HUDEP-2 (cell line): ENCODE measurements at regions not wholly inside any gene's neighbourhood (a gene's known extent, or its start where the extent isn't known, plus 50 kb on each side); places are given as distances from the start of the nearest gene placed in this dataset.
A peak's percentile ranks its signal among the peaks of the same experiment; 100 is the strongest.
"Not testable (repeated sequence)": the region's sequence is repeated elsewhere in the genome, so short reads cannot be mapped to it uniquely, and the experiment has no call there.

Experiments
- DNase-seq, 76 experiments: peaks; one replicate each; lab custom pipeline; 2025; ENCODE audit not compliant: unreplicated experiment in 76 of 76; lab: John Stamatoyannopoulos, UW

DNA sequence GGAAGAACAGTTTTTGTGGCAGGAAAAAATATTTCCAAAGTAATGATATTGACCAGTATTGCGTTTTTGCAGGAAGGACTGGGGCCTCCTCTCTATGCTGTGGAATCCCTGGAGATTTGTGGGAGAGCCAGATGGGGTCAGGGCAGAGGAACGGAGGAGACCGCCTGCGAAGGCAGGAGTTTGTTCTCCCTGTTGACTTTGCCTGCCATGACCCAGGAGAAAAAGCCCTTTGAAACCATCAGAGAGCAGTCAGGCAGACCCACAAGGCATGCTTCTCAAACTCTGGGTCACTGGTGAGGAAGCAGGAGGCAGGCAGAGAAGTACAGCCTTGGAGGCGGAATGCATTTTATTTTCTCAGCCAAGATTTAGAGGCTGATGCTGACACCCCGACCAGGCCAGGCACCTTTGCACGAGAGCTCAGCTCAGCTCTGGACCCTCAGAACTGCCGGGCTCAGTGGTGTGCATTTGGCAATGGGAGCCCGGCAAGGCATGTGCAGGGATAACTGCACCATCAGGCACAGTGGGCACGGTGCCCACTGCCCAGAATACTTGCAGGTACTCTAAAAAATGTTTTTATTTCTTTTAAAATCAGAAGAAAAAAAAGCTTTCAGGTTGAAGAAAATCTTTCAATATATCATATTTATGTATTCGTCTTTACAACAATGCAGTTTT, 410.4 kb downstream of the RPS24 start:
- DNase-seq, result no peak

DNA sequence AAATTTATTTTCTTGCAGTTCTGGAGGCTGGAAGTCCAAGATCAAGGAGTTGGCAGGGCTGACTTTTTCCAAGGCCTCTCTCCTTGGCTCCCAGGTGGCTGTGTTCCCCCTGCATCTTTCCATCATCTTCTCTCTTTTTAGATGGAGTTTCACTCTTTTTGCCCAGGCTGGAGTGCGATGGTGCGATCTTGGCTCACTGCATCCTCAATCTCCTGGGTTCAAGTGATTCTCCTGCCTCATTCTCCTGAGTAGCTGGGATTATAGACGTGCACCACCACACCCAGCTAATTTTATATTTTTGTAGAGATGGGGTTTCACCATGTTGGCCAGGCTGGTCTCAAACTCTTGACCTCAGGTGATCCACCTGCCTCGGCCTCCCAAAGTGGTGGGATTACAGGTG, 411.1 kb downstream of the RPS24 start:
- not testable (repeated sequence) for DNase-seq

DNA sequence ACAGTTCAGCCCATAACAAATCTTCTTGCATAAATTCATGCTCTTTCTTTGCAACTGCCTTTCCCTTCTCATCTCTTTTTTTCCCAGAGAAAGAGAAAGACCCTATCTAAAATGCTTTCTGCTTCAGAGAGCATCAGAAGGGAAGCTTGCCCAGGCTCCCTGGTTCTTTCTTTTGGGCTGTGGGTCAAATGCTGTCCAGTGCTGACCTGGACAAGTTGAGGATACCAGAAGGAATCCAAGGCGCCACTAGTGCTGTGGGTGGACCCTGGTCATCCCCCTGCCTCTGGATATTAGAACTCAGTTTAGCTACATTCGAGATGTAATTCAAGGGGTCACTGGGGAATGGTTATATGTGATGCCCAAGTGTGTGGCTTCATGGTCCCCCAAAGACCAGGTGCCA, 411.6 kb downstream of the RPS24 start:
- no peak for DNase-seq

DNA sequence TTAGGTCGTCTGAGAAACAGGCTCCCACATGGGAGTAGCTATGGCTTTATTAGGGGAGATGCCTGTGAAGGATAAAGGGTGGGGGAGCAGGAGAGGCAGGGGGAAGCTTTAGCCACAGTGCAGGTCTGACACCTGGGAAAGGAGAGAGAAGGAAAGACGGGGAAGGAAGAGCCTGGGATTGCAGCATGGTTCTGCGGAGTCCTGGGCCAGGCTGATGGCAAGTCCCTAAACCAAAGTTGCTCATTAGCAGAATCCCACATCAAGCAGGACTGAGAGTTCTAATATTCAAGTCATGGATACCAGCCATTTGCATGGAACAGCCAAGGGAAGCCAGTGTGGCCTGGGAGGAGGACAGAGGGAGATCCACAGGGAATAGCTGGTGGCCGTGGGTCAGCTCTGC, 414.8 kb downstream of the RPS24 start:
- no peak for DNase-seq

DNA sequence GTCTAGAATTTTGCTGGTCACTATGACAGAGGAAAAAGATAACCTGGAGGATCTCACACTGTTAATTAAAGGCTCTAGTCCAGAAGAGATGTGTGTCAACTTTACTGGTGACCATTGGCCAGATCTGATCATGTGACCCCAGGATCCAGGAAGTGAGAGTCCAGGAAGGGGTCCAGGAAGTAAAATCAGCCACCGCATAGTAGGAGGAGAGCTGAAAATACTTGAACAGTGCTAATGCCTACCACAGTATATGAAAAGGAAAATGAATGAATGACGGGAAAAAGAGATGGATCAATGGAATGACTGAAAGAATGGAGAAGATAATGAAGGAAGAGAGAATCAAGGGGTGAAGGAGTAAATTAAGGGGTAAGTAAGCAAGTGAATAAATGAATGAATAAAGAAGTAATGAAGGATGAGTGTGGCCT, 415.3 kb downstream of the RPS24 start:
- no peak for DNase-seq

DNA sequence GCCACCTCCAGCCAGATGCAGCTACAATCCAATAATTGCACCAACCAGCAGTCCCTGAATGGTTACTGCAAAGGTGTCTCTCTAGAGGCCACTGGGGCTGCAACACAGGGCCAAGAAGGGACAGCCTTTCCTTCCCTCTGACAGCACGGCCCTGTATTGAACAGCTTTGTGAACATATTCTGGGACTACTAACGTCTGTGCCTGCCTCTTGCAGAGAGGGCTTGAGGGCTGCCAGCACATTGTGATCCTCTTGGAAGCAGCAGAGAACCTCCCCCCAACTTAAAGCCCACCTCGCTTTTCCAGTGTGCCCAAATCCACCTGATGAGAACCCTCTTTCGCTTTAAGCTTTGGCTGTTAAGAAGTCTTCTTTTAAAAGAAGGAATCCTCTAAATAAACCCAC, 415.9 kb downstream of the RPS24 start:
- DNase-seq, result no peak

DNA sequence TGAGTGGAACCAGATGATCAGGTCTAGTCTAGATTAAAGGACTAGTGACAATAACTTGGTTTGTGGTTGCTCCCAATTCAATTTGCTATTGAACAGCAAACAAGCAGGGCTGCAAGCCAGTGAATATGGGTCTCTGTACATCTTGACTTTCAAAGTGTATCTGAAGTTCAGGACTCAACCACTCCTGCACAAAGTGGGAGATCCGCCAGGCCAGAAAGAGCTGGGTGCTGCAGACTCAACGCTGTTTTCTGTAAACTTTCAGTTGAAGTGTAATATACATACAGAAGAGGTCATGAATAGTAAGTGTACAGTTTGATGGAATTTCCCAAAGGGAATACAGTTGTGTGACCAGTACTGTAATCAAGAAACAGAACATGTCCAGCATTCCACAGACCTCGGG, 416.6 kb downstream of the RPS24 start:
- no peak for DNase-seq

DNA sequence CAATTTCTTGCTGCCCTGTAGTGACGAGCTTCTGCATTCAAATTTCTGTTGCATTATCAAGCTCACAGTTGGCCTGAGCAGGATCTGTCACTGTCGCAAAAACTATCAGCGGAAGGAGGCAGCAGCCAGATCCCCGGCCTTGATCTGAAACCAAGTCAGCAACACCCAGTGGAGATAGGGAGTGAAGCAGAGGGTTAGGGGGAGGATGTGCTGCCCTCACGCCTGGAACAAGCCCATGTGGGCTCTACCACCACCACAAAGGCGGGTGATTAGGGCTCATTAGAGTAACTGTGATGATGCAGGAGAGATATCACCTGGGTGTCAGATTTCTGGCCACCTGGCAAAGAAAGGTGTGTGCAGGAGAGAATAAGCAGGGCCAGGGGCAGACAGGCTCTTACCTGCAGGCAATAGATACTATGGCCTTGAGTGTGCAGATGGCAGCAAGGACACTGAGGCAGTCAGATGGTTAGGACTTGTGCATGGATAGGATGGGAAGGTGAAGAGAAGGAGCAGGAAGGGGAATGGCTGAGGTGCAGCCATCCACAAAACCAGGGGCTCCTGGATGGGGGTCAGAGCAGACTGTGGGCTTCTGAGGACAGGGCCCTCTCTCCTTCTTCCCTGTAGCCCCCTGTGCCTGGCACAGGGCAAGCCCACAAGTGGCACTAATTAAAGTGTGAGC, 417.3 kb downstream of the RPS24 start:
- no peak for DNase-seq

DNA sequence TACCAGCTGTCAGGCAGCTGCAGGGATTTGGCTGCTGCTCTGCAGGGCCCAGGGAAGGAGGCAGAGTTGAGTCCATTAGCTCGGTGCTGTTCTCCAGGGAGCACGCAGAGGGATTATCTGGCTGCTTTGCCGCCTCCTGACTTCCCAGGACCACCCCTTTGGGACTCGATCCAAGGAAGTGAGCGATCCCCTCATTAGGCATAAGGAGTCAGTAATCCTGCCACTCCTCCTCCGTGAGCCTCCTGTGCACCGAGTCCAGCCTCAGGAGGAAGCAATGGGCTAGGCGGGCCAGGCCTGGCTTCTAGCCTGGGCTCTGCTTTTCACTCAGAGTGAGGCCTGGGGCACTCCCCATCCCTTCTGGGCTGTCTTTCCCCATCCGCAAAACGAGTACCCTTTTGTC, 417.9 kb downstream of the RPS24 start:
- no peak for DNase-seq

DNA sequence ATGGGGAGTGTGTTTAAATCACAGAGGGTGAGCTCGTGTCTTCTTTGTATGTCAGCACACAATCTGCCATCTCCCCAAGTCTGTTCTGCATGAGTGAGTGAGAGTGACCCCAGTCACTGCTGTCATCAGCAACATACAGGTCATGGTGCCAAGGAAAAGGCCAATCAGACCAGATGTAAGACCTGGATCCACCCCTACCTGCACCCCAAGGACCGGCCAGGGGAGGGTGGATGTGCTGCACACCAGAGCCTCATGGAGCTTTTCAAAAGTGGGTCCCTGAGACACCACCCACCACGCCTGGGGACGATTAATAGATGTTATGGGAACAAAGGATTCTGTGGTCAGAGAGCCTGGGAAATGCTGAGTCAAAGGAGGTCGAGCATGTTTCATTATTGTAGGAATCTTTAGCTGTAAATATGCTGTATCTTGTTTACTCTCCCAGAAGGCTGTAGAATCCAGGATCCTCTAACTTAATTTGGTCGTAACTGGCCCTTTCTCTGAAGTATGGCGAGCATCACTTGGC, 420.5 kb downstream of the RPS24 start:
- DNase-seq, result no peak

DNA sequence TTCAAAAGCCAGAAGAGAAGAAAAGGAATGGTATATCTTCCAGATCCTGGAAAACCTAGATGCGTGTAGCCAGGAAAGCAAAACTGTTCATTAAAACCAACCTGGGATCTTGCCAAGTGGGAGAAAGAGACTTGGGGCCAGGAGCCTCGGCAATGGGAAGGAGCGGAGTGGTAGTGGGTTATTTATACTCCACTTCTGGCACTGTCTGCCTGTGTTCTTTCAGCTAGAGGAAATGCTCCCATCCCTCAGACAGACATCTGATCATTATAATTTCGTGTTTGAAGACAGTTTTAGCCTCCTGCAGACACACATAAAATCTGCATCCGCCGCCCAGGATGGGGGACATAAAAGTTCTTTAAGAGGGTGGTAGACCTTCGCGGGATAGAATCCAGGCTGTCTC, 421.6 kb downstream of the RPS24 start:
- no peak for DNase-seq

DNA sequence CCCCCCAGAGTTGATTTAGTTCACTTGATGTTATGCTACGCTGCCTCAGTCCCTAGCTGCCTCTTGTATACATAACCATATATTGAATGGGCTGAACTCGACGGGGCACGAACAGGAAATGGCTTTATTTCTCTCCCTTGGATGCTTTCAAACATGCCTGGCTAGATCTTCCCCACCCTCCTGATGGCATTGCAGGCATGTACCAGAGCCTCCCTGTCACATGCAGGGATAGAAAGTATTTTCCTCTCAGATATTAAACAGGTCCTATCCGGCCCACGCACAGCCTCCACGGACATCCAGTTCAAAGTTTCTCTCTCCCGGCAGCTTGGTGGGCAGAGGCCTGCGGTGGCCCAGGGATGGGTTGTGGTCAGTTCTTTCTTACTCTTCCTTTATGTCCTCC, 422.1 kb downstream of the RPS24 start:
- DNase-seq, result no peak

DNA sequence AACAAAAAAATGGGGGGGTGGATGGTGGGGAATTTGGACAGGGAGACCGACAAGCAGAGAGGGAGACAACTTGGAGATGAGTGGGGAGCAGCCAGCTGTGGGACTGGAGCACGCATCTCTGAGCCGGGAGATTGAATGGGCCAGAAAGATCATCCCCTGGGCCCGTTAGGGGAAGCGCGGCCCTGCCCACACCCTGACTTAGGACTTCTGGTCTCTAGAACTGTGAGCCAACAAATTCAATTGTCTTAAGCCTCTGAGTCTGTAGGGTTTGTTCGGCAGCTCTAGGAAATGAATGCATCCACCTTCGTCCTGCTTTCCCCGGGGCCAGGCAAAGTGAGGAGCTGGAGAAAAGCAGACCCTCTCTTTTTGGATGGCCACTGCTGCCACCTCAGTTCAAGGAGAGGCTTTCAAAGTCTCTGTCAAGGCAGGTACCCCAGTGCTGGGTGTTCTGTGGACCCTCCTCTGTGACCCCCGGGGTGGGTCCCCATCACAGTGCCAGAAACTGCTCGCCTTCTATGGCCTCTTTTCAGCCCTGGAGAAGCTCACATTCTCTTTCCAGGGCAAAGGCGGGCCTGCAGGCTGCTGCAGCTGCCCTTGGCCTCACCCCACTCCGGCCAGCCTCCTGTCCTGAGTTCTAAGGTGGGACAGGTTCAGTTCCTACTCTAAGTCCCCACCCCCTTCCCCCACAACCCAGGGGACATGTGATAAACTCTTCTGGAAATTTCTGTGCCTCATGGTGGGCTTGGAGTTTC, 423.2 kb downstream of the RPS24 start:
- no peak for DNase-seq

DNA sequence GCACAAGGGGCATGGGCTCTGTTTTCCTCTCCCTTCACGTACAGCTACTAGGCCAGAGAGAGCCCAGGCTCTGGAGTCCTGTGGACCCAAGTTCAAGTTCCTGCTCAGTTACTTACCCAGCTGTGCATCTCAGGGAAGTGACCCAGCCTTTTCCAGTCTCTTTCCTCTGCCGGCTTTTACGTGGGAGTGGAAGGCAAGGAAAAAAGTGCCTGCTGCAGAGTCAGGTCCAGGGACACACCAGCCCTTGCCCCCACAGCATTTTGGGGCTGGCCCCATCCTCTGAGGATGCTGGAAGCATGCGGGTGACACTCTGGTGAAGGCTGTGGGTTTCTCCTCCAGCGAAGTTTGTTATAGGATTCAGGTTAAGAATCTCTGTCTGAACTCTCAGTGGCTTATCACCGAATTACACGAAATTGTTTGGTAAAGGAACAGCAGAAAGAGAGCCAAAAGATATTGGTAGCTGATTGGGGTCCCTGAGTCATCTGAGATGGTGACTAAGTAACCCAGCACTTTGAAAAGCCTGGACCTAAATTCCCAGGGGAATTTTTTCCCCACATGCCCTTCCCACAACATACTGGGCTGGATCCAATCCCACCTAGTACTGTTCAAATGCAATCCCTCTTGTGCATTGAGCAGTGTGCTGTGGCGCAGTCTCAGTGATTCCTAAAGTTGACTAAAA, 424.3 kb downstream of the RPS24 start:
- DNase-seq, result no peak

DNA sequence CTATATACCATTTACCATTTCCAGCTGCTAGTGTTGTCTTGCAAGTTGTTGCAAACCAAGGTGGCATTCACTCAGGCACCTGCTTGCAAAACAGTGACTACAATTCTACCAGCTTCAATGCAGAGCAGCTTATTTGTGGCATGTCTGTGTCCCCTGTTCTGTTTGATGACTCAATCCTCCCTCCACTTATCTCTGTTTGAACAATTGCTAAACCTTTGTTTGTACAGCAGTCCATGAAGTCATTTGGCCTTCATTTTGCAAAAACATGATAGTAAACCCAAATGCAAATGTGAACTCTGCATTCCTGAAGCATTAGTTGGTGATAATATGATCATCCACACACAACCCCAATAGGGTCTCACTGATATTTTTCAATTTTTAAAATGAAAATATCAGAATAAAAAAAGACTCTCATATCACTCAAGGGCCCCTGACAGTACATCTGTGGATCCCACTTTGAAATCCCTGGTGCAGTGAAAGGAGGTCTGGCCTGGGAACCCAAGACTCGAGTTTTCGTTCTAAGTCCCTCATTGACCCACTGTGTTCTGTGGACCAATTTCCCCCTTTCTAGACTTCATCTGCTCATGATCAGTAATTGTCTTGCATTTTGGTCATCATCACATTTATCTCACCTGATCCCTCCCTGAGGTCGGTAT, 425.4 kb downstream of the RPS24 start:
- peak in 1 of 76 experiments; percentile 13 for DNase-seq

DNA sequence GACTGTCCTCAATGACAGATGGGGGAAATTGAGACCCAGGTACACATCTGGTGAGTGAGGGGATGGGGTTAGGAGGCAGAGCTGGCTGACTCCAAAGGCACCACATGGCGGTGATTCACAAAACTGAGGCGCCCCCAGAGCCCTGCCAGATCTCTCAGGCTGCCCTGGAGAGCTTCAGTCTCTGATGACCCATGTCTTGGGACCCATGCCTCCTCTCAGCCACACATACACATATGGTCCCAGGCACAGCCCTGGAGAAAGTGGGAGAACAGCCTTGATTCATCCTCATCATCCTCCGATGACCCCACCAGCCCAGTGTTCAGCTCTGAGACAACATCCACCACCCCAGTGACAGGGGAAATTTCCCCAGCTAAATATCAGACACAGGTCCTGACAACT, 426.0 kb downstream of the RPS24 start:
- DNase-seq, result no peak

DNA sequence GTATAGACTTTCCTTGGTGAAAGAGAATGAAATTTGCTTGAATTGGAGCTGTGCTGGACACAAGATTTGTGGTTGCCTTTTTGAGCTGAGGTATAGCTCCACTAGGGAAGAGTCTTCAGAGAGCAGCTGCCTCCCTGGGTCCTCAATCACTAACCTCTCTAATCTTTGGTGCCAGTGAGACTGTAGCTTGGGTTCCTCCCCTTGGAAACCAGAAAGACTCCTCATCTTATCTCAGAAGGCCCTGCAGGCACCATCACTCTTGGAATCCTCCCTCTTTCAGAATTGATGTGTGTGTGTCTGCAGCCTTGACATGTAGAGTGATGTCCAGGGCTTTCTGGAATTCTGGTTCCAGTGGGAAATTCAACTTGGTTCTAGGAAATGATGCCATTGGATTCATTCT, 426.5 kb downstream of the RPS24 start:
- DNase-seq, result no peak

DNA sequence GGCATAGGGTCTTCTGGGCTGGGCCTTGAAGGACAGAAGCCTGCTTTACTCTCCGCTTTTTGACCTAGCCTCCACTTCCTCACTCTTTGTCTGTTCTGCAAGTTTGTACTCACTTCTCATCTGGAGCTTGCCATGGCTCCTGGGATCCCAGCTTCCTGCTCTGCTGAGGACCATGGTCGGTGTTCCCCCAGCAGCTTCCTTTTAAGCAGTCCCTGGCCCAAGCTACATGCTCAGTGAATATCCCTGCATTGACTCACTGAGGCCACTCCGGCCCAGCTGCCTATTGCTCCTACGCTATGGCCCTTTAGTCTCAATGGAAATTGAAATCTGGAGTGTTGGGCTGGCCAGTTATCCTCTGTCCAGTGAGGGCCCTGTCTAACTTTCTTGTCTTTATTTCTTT, 427.7 kb downstream of the RPS24 start:
- DNase-seq, result no peak

DNA sequence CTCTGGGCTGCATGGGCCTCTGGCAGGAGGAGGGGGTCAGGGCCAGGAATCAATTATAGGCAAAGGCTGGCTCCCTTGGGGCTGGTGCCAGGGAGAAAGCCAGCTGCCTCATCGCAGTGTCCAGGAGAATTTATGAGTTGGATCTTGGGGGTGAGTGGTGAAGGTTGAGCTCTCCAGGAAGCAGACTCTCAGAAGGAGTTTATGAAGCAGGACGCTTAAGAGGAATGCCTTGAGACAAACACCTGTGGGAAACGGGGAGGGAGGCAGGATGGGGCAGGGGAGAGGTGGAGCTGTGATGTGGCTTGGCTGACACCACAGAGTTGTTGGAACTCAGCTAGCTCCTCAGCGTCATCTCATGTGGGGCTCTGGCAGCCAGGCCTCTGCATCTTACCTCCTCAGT, 428.5 kb downstream of the RPS24 start:
- DNase-seq, result no peak

DNA sequence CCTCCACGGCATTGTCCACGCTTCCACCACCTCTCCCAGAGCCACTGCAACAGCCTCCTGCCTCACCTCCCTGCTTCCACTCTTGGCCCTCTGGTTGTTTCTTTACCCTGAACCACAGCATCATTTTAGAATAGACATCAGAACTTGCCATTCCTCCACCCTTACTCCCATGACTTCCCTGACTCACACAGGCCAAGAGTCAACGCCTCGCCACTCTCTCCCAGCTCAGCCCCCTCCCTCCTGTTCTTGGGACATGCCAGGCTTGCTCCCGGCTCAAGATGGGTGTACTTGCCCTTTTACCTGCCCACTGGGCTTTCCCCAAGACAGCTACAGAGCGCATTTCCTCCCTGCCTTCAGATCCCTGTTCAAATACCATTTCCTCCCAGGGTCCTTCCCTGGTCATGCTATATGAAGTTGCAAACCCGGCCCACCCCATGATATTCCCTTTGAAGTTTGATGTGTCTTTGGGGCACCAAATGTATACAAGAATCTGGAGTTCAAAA, 429.1 kb downstream of the RPS24 start:
- no peak for DNase-seq
